ENCODE measurements at regions not wholly inside any gene's neighbourhood (a gene's known extent, or its start where the extent isn't known, plus 50 kb on each side); places are given as distances from the start of the nearest gene placed in this dataset.

DNA sequence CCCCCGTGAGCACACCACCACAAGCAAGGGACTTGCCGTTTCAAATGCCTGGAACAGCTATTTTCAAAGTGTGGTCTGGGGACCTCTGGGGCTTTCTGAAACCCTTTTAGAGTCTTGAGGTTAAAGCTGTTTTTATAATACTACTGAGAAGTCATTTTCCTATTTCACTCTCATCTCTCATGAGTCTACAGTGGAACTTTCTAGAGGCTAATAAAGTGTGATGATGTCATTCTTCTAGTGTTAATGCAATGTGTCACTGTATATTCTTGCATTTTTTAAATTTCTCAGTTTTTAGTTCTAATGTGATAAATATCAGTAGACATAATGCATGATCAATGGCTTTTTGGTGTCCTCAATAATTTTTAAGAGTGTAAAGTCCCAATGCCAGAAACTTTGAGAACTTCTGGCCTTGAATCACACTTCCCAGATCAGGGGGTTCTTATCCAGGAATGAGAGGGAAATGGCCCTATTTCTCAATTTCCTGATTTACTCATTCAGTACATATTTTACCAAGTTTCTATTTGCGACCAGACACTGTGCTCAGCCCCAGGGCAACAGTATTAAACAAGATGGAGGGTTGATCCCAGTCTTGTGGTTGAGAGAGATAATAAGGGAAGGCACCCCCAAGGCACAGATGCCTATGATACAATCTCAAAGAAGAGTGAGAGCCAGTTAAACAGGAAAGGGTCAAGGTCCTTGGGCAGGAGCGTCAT is 444.0 kb downstream of the HS3ST3B1 start:
- TF ChIP-seq, protein P1, sequence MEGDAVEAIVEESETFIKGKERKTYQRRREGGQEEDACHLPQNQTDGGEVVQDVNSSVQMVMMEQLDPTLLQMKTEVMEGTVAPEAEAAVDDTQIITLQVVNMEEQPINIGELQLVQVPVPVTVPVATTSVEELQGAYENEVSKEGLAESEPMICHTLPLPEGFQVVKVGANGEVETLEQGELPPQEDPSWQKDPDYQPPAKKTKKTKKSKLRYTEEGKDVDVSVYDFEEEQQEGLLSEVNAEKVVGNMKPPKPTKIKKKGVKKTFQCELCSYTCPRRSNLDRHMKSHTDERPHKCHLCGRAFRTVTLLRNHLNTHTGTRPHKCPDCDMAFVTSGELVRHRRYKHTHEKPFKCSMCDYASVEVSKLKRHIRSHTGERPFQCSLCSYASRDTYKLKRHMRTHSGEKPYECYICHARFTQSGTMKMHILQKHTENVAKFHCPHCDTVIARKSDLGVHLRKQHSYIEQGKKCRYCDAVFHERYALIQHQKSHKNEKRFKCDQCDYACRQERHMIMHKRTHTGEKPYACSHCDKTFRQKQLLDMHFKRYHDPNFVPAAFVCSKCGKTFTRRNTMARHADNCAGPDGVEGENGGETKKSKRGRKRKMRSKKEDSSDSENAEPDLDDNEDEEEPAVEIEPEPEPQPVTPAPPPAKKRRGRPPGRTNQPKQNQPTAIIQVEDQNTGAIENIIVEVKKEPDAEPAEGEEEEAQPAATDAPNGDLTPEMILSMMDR (IDR thresholded peaks at IDR 0.05), result no peak
- TF ChIP-seq POLR2A (IDR thresholded peaks at IDR 0.05), result no peak
